ENCODE measurements at regions not wholly inside any gene's neighbourhood (a gene's known extent, or its start where the extent isn't known, plus 50 kb on each side); places are given as distances from the start of the nearest gene placed in this dataset.

DNA sequence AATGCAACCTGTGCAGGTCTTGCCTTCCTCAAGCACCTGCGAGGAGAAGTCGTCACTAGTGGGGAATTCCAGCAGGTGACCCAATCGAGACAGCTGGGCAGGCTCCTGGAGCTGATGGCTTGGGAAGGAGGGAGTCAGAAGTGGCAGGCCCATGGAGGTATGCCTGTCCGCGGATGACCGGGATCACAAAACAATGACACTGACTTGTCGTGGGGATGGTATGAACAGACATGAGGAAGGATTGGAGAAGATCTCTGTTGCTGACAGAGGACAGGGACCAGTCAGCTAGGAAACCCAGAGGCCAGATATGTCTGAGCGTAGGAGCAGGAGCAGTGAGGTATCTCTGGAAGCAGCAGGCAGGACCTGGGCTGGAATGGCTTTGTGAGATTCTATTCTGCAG is 233.3 kb downstream of the SOX9 start:
- DNase-seq: no peak
- no peak for ATAC-seq
- intact Hi-C loops (cut with DNase I): no loop called here
- 88 to 93% (median 90%) methylated on average over 8 of the region's 8 CpGs for WGBS, 4 donors
- Histone ChIP-seq H3K9me3 (peaks cover 0 to 12% (median 0%) of the 10 kb centered on the region in 12 donors), H3K4me3 (no peak overlapping the region), H3K4me1 (no peaks in the 10 kb centered on the region), H3K27ac (no peak overlapping the region), H3K27me3 (peaks cover 0 to 15% (median 0%) of the 10 kb centered on the region in 9 donors), H3K36me3 (no peaks in the 10 kb centered on the region)
- TF ChIP-seq, protein P1, sequence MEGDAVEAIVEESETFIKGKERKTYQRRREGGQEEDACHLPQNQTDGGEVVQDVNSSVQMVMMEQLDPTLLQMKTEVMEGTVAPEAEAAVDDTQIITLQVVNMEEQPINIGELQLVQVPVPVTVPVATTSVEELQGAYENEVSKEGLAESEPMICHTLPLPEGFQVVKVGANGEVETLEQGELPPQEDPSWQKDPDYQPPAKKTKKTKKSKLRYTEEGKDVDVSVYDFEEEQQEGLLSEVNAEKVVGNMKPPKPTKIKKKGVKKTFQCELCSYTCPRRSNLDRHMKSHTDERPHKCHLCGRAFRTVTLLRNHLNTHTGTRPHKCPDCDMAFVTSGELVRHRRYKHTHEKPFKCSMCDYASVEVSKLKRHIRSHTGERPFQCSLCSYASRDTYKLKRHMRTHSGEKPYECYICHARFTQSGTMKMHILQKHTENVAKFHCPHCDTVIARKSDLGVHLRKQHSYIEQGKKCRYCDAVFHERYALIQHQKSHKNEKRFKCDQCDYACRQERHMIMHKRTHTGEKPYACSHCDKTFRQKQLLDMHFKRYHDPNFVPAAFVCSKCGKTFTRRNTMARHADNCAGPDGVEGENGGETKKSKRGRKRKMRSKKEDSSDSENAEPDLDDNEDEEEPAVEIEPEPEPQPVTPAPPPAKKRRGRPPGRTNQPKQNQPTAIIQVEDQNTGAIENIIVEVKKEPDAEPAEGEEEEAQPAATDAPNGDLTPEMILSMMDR (IDR thresholded peaks at IDR 0.05): no peak
- TF ChIP-seq POLR2A (IDR thresholded peaks at IDR 0.05): no peak

DNA sequence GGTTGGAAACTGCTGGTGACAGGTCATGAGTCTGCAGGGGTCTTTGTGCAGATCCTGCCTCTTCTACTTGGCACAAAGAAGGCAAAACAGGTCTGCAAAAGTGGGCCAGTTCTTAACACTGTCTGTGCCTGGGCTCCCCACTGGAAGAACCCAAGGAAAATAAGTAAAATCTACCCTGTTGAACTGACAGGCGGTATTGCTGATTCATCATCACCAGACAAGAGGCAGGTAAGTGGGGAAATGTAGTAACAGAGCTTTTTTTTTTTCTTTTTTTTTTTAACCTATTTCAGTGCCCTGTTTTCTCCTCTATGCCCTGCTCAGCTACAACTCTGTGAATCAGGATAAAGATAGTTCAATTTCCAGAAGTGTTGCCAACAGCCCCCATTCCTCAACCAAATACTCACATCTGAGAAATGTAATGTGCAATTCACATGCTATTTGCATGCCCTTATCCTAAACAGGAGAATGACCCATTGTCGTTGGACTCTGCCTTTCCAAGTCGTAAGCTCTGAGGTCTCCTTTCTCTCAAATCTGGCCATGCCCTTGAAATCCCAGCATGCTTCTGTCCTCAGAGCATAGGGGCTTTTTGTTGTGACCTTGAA is 237.0 kb downstream of the SOX9 start:
- H3K9me3 ChIP-seq: peaks cover 0 to 12% (median 0%) of the 10 kb centered on the region in 12 donors
- DNase-seq (no peak), ATAC-seq (no peak)
- no peaks in the 10 kb centered on the region for H3K36me3 ChIP-seq
- WGBS, 4 donors: 85 to 93% (median 90%) methylated on average over 3 of the region's 3 CpGs
- H3K27ac ChIP-seq: no peak overlapping the region
- TF ChIP-seq, protein P1 (IDR thresholded peaks at IDR 0.05): no peak
- no peak for TF ChIP-seq POLR2A (IDR thresholded peaks at IDR 0.05)
- H3K4me3 ChIP-seq: no peak overlapping the region
- no peaks in the 10 kb centered on the region for H3K4me1 ChIP-seq
- peaks cover 0 to 3% (median 0%) of the 10 kb centered on the region in 9 donors for H3K27me3 ChIP-seq
- intact Hi-C loops (cut with DNase I): no loop called here

DNA sequence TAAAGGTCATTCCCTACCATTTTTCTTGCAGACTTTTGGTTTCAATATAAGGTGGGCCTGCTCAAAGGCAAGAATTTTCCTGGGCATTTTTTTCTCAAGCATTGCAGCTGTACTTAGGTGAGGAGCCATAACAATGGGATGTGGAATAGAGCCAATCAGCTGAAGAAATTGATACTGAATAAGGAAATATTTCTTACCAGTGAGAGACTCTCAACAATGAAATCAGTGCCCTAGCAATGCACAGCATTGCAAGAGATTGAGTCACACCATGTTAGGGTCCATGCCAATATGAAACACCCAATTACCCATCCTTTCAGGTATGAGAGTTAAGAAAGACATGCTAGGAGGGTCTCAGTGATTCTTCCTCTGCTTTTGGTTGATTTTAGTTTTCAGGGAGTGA is 237.6 kb downstream of the SOX9 start:
- DNase-seq (no peak), ATAC-seq (no peak)
- Histone ChIP-seq H3K36me3 (no peaks in the 10 kb centered on the region), H3K4me1 (no peaks in the 10 kb centered on the region), H3K9me3 (peaks cover 0 to 12% (median 0%) of the 10 kb centered on the region in 12 donors), H3K27ac (no peak overlapping the region), H3K27me3 (peaks cover 0 to 8% (median 0%) of the 10 kb centered on the region in 9 donors), H3K4me3 (no peak overlapping the region)
- intact Hi-C loops (cut with DNase I): no loop called here
- no peak for TF ChIP-seq POLR2A (IDR thresholded peaks at IDR 0.05)
- TF ChIP-seq, protein P1 (IDR thresholded peaks at IDR 0.05): no peak

DNA sequence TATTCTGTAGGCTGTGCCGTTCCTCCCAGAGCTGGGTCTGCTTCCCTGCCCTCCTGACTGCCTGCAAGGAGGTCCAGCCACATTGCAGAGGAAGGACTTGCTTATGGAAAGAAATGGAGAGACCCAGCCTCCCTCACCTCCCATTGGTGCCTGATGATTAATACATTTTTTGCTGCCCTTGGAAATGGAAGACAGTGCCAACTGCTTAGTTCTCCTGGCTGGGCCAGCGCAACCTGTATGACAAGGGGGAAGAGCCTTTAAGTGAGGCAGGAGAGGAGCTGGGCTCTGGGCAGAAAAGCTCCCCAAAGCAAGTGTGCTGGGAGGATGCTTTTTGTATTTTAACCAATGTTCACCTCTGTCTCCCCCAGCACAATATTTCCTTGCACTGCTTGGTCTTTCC is 238.5 kb downstream of the SOX9 start:
- Histone ChIP-seq H3K27ac (no peak overlapping the region), H3K9me3 (peaks cover 0 to 12% (median 0%) of the 10 kb centered on the region in 12 donors), H3K27me3 (peaks cover 0 to 10% (median 0%) of the 10 kb centered on the region in 9 donors), H3K4me1 (no peaks in the 10 kb centered on the region), H3K4me3 (no peak overlapping the region), H3K36me3 (no peaks in the 10 kb centered on the region)
- TF ChIP-seq POLR2A (IDR thresholded peaks at IDR 0.05): no peak
- TF ChIP-seq, protein P1 (IDR thresholded peaks at IDR 0.05): no peak
- intact Hi-C loops (cut with DNase I): no loop called here
- ATAC-seq (no peak), DNase-seq (no peak)
- 85 to 100% (median 96%) methylated on average over 2 of the region's 2 CpGs for WGBS, 4 donors

Data from heart left ventricle (tissue), 16 donors.